ENCODE measurements at regions not wholly inside any gene's neighbourhood (a gene's known extent, or its start where the extent isn't known, plus 50 kb on each side); places are given as distances from the start of the nearest gene placed in this dataset.
"Not testable (repeated sequence)": the region's sequence is repeated elsewhere in the genome, so short reads cannot be mapped to it uniquely, and the experiment has no call there.

DNA sequence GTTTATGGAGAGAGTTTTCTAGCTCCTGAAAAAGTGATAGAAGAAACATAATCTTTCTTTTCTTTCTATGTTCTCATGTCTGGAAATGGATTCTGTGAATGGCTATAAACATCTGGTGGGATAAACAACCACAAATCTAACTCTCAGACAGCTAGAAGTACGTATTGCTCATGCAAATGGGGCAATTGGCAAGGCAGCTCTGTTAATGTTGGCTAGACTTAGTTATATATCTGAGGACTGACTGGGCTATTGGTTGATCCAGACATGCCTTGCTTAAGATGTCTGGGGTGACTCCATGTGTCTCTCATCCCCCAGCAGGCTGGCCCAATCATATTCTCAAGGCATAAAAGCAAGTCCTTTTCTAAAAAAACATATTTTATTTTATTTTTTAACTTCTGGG is 939.2 kb upstream of the NRXN1 start:
- no peaks in the 10 kb centered on the region for H3K4me1 Mint-ChIP-seq
- H3K36me3 Mint-ChIP-seq, result no peaks in the 10 kb centered on the region
- H3K27ac Mint-ChIP-seq, result no peak overlapping the region
- no peak for DNase-seq (ENCODE audit: low spot score in 2 of 2)
- no peak overlapping the region for H3K4me3 Mint-ChIP-seq
- peaks cover 15% of the 10 kb centered on the region for H3K9me3 Mint-ChIP-seq
- ATAC-seq, result no peak

DNA sequence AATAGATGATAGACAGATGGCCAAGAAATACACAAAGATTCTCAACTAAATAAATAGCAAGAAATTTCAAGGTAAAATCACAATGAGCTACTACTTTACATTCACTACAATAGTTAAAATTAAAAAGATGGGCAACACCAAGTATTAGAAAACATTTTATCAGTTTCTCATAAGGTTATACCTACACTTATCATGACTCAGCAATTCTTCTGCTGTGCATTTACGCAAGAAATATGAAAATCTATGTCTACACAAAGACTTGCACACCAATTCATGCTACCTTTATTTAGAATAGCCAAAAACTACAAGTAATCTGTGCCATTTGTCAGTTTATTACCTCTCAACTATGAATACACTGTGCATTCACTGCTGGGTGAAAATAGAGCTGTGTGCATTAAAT is 937.4 kb upstream of the NRXN1 start:
- ATAC-seq (no peak), DNase-seq (ENCODE audit: low spot score in 2 of 2) (no peak)
- H3K27ac Mint-ChIP-seq, result no peak overlapping the region
- no peaks in the 10 kb centered on the region for H3K36me3 Mint-ChIP-seq
- peaks cover 18% of the 10 kb centered on the region for H3K9me3 Mint-ChIP-seq
- H3K4me1 Mint-ChIP-seq, result no peaks in the 10 kb centered on the region
- H3K4me3 Mint-ChIP-seq, result no peak overlapping the region

DNA sequence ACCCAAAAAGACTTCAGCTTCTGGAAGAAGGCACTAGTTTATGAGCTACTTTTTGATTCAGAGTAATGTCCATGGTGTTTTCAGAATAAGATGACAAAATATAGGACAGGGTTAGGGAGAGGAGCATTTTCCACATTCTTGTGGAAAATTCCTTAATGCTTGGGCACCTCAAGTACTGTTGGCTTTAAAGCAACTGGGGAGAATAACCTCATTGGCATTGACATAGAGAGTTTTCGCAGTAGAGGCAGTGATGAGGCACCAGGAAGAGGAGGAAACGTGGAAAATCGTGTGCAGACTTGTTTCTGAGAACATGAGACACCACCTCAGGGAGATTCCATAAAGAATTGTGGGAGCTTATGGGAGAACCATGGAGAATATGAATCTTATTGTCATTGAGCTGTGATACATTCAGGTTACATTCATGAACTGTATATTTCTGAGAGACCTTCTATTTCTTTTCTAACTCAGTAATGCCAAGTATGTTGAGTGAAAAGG is 929.0 kb upstream of the NRXN1 start:
- no peak for DNase-seq (ENCODE audit: low spot score in 2 of 2)
- Mint-ChIP-seq H3K27ac (no peak overlapping the region), H3K36me3 (no peaks in the 10 kb centered on the region), H3K9me3 (peaks cover 17% of the 10 kb centered on the region), H3K4me3 (no peak overlapping the region), H3K4me1 (no peaks in the 10 kb centered on the region)
- ATAC-seq, result no peak

DNA sequence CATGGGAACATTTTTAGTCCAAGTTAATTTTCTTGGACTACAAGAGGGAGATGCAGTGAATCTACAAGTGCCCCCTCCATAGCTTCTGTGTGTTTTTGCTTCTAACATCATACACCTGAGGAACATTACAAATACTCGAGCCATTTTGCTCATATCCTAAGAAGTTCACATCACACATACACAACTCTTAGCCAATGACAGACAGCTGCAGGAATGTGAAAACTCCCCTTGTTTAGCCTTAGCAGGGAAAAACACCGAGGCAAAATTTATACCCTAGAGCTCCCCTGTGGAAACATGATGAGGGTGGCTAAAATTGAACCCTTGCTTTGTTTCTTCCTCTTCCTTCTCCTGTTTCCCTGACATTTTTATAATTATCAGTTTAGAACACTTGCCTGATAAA is 928.3 kb upstream of the NRXN1 start:
- no peak for DNase-seq (ENCODE audit: low spot score in 2 of 2)
- Mint-ChIP-seq H3K36me3 (no peaks in the 10 kb centered on the region), H3K27ac (no peak overlapping the region), H3K4me1 (no peaks in the 10 kb centered on the region), H3K9me3 (peaks cover 14% of the 10 kb centered on the region), H3K4me3 (no peak overlapping the region)
- no peak for ATAC-seq

DNA sequence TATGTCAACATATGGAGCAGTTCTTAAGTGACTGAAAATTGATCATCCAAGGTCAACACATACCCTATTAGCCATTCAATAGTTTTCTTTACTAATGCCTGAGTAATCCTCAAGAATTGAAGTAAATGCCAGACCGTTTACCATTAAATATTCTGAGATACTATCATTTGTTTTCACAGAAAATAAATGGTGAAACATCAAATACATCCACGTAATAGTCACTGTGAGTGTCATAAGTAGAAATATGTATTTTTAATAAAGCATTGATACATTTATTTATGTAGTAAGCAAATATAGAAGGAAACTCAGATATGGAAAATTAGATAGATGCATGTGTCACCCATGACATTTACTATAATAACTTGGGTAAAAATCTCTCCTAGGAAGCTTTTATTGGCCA is 927.8 kb upstream of the NRXN1 start:
- ATAC-seq (no peak), DNase-seq (ENCODE audit: low spot score in 2 of 2) (no peak)
- no peaks in the 10 kb centered on the region for H3K36me3 Mint-ChIP-seq
- no peak overlapping the region for H3K27ac Mint-ChIP-seq
- H3K9me3 Mint-ChIP-seq, result peaks cover 14% of the 10 kb centered on the region
- no peaks in the 10 kb centered on the region for H3K4me1 Mint-ChIP-seq
- no peak overlapping the region for H3K4me3 Mint-ChIP-seq

DNA sequence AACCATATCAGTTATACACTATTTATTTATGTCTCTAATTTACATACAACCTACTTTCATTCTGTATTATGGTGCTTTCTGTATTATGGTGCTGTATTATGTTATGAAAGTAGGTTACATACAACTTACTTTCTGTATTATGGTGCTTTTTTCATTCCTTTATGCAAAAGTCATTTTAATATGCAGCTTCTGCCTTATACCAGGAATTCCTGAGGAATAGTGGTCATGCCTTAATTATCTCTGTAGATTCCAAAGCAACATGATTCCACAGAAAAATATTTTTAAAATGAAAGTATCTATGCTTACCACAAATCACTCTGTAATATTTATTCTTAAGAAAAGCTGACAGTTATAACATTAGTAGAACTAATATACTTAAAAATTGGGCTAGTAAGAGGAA is 922.0 kb upstream of the NRXN1 start:
- DNase-seq (ENCODE audit: low spot score in 2 of 2) (no peak), ATAC-seq (no peak)
- Mint-ChIP-seq H3K4me3 (no peak overlapping the region), H3K4me1 (no peaks in the 10 kb centered on the region), H3K9me3 (peaks cover 15% of the 10 kb centered on the region), H3K27ac (no peak overlapping the region), H3K36me3 (no peaks in the 10 kb centered on the region)

DNA sequence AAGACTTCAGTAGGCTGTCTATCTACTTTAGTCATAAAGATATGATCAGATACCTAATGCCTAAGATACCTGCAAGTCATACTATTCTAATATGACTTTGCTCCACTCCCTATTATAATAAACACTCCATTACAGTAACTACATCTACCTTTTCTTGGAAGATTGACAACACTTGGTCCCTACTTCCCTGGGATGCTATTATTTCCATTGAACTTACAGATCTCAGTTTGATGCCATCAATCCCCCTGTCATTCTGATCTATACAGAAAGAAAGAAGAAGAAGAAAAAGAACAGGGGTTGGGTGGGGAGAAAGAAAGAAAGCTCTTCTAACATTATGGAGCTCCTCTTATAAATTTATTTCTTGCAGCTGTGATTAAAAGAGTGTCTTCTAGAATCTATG is 889.1 kb upstream of the NRXN1 start:
- no peak for DNase-seq (ENCODE audit: low spot score in 2 of 2)
- Mint-ChIP-seq H3K36me3 (no peaks in the 10 kb centered on the region), H3K9me3 (peaks cover 16% of the 10 kb centered on the region), H3K27ac (no peak overlapping the region), H3K4me3 (no peak overlapping the region), H3K4me1 (no peaks in the 10 kb centered on the region)
- ATAC-seq, result no peak

DNA sequence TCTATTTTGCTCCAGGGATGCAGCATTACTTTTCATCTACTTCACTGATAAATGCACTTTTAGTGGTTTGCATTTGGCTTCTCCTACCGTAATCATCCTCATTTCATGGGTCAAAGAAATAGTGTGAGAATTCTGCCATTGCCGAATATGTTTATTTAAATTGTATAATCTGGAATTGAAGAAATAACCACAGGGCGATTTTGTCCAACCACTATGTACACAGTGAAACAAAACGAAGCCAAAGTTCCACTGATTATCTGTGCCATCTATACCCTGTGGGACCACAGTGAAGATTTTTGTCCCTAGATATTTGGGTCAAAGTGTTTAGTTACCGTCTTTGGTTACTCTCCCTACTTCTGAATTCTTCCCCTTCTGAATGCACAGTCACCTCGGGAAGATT is 888.6 kb upstream of the NRXN1 start:
- no peaks in the 10 kb centered on the region for H3K4me1 Mint-ChIP-seq
- H3K36me3 Mint-ChIP-seq, result no peaks in the 10 kb centered on the region
- ATAC-seq, result no peak
- peaks cover 18% of the 10 kb centered on the region for H3K9me3 Mint-ChIP-seq
- H3K27ac Mint-ChIP-seq, result no peak overlapping the region
- DNase-seq (ENCODE audit: low spot score in 2 of 2), result no peak
- no peak overlapping the region for H3K4me3 Mint-ChIP-seq

DNA sequence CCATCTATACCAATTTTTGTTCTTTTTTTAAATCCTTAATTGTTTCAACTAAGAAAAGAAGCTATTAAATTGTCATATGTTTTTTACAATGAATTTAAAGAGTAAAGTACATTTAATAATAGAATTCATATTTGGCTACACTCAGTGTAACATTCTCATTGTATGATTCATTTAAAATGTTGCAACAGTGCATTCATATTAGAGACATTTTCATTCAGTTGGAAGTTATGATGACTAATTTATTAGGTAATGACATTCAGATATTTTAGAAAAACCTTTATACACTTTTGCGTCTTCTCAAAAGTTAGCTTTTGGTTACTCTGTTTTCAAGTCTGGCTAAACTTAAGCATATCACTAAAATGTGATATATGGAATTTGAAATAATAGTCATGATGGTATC is 887.5 kb upstream of the NRXN1 start:
- ATAC-seq, result no peak
- H3K36me3 Mint-ChIP-seq, result no peaks in the 10 kb centered on the region
- DNase-seq (ENCODE audit: low spot score in 2 of 2), result no peak
- no peak overlapping the region for H3K4me3 Mint-ChIP-seq
- H3K9me3 Mint-ChIP-seq, result peaks cover 21% of the 10 kb centered on the region
- H3K4me1 Mint-ChIP-seq, result no peaks in the 10 kb centered on the region
- H3K27ac Mint-ChIP-seq, result no peak overlapping the region

DNA sequence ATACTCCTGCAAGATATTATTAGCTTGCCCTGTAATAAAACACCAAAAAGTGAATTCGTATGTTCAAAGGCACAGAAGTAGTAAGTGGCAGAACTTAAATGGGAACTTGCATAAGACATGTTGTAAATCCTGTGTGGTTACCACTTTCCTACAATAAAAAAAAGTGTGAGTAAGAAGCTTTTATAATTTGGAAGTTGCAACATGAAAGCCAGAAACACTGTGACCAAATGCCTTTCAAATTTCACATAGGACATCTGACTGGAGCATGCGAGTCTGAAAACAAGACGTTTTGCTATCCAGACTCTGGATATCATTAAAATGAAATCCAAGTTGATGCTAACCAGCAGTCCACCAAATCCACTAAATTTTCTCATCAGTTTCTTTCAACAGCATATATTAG is 886.2 kb upstream of the NRXN1 start:
- no peak for DNase-seq (ENCODE audit: low spot score in 2 of 2)
- H3K36me3 Mint-ChIP-seq, result no peaks in the 10 kb centered on the region
- peaks cover 33% of the 10 kb centered on the region for H3K9me3 Mint-ChIP-seq

DNA sequence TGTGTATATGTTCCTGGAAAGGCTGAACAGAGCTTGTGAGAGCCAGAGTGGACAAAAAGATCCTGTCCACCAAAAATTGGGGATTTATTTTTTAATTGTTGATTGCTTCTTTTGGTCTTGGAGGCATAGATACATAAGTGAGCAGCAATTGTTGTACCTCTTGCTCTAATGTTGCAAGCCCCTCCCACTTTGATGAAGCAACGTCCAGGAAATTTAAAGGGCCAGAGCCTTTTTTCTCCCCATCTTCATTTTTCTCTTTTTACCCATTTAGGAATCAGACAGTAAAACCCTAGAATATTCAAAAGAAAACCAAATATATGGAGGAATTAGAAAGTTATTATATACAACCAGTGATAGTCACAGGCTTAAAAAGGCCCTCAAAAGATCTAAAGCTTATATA is 871.8 kb upstream of the NRXN1 start:
- H3K36me3 Mint-ChIP-seq, result no peaks in the 10 kb centered on the region
- no peak overlapping the region for H3K27ac Mint-ChIP-seq
- H3K4me1 Mint-ChIP-seq, result no peaks in the 10 kb centered on the region
- DNase-seq (ENCODE audit: low spot score in 2 of 2), result no peak
- no peak overlapping the region for H3K4me3 Mint-ChIP-seq
- ATAC-seq, result no peak
- peaks cover 13% of the 10 kb centered on the region for H3K9me3 Mint-ChIP-seq

More for the DNA sequence above, 886.2 kb upstream of the NRXN1 start:
- Mint-ChIP-seq H3K4me3 (no peak overlapping the region), H3K4me1 (no peaks in the 10 kb centered on the region), H3K27ac (no peak overlapping the region)
- no peak for ATAC-seq

DNA sequence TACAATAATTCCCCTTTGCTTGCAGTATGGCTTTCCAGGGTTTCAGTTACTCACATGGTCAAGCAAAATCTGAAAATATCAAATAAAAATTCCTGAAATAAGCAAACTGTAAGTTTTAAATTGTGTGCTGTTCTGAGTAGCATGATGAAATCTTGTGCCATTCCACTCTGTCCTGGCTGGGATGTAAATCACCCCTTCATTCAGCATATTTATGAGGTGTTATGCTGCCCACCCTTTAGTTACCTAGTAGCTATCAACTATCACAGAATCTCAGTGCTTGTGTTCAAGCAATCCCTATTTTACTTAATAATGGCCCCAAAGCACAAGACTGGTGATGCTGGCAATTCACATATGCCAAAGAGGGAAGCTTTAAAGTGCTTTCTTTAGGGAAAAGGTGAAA is 867.7 kb upstream of the NRXN1 start:
- no peaks in the 10 kb centered on the region for H3K4me1 Mint-ChIP-seq
- no peaks in the 10 kb centered on the region for H3K36me3 Mint-ChIP-seq
- DNase-seq (ENCODE audit: low spot score in 2 of 2) (no peak), ATAC-seq (no peak)
- H3K27ac Mint-ChIP-seq, result no peak overlapping the region
- peaks cover 12% of the 10 kb centered on the region for H3K9me3 Mint-ChIP-seq
- no peak overlapping the region for H3K4me3 Mint-ChIP-seq

DNA sequence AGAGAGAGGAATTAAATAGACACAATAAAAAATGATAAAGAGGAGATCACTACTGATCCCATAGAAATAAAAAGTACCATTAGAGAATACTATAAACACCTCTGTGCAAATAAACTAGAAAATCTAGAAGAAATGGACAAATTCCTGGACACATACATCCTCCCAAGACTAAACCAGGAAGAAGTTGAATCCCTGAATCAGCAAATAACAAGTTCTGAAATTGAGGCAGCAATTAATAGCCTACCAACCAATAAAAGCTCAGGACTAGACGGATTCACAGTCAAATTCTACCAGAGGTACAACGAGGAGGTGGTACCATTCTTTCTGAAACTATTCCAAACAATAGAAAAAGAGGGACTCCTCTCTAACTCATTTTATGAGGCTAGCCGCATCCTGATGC is 862.7 kb upstream of the NRXN1 start:
- DNase-seq (ENCODE audit: low spot score in 2 of 2); H3K4me1 Mint-ChIP-seq; H3K27ac Mint-ChIP-seq; H3K36me3 Mint-ChIP-seq; ATAC-seq; H3K4me3 Mint-ChIP-seq: not testable (repeated sequence)
- H3K9me3 Mint-ChIP-seq, result peaks cover 13% of the 10 kb centered on the region

DNA sequence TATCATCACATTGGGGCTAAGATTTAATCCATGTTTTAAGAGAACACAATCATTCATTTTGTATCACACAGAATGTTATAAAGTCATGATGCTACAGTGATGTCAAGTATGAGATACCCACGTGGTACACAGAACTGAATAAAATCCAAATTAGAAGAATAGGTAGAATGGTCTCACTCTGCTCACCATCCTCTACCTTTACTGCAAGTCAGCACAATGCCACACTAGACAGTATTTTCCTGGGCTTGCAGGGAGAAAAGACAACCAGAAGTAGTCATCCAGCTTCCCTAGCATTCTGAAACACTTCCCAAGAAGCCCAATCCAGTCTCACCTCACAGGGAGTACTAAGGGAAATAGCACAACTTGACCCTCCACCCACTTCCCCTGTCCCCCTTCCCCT is 856.2 kb upstream of the NRXN1 start:
- no peak for ATAC-seq
- H3K27ac Mint-ChIP-seq, result no peak overlapping the region
- H3K36me3 Mint-ChIP-seq, result no peaks in the 10 kb centered on the region
- no peaks in the 10 kb centered on the region for H3K4me1 Mint-ChIP-seq
- DNase-seq (ENCODE audit: low spot score in 2 of 2), result no peak
- H3K4me3 Mint-ChIP-seq, result no peak overlapping the region
- H3K9me3 Mint-ChIP-seq, result peaks cover 15% of the 10 kb centered on the region

DNA sequence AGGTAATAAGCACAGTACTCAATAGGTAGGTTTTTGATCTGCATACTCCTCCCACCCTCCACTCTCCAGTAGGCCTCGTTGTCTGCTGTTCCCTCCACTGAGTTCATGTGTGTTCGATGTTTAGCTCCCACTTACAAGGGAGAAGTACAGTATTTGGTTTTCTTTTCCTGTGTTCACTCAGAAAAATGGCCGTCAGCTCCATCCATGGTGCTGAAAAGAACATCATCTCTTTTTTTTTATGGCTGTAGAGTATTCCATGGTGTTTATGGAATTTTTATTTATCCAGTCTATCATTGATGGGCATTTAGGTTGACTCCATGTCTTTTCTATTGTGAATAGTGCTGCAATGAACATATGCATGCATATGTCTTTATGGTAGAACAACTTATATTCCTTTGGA is 849.7 kb upstream of the NRXN1 start:
- DNase-seq (ENCODE audit: low spot score in 2 of 2) (no peak), ATAC-seq (no peak)
- no peak overlapping the region for H3K4me3 Mint-ChIP-seq
- H3K27ac Mint-ChIP-seq, result no peak overlapping the region
- no peaks in the 10 kb centered on the region for H3K4me1 Mint-ChIP-seq
- H3K9me3 Mint-ChIP-seq, result peaks cover 10% of the 10 kb centered on the region
- H3K36me3 Mint-ChIP-seq, result no peaks in the 10 kb centered on the region

DNA sequence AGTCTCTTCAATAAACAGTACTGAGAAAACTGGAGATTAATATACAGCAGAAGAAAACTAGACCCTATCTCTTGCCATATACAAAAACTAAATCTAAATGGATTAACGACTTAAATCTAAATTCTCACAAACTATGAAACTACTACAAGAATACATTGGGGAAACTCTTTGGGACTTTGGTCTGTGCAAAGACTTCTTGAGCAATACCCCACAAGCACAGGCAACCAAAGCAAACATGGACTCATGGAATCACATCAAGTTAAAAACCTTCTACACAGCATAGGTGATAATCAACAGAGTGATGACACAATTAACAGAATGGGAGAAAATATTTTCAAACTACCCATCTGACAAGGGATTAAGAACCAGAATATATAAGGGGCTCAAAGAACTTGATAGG is 848.2 kb upstream of the NRXN1 start:
- DNase-seq (ENCODE audit: low spot score in 2 of 2), result no peak
- no peak for ATAC-seq
- H3K9me3 Mint-ChIP-seq, result peaks cover 7% of the 10 kb centered on the region
- H3K36me3 Mint-ChIP-seq, result no peaks in the 10 kb centered on the region
- no peak overlapping the region for H3K27ac Mint-ChIP-seq
- no peaks in the 10 kb centered on the region for H3K4me1 Mint-ChIP-seq
- H3K4me3 Mint-ChIP-seq, result no peak overlapping the region

DNA sequence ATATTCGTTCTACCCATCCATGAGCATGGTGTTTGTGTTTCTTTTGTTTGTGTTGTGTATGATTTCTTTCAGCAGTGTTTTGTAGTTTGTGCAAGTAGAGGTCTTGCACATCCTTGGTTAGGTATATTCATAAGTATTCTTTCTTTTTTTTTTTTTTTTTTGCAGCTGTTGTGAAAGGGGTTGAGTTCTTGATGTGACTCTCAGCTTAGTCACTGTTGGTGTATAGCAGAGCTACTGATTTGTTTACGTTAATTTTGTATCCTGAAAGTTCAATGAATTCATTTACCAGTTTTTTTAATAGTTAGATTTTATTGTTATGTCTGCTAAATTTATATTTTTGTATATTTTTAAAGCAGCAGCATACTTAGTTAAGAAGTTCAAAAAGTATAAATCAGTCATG is 834.4 kb upstream of the NRXN1 start:
- H3K4me1 Mint-ChIP-seq, result no peaks in the 10 kb centered on the region
- DNase-seq (ENCODE audit: low spot score in 2 of 2), result no peak
- H3K4me3 Mint-ChIP-seq, result no peak overlapping the region
- H3K36me3 Mint-ChIP-seq, result no peaks in the 10 kb centered on the region
- ATAC-seq, result no peak
- H3K9me3 Mint-ChIP-seq, result peaks cover 5% of the 10 kb centered on the region
- no peak overlapping the region for H3K27ac Mint-ChIP-seq

All from stimulated activated effector memory CD8-positive, alpha-beta T cell treated with anti-CD3 and anti-CD28 coated beads, Interleukin-12 subunit alpha, Interleukin-12 subunit beta, amount 100 ng/mL, for 72 hours (primary cell).